ENCODE measurements at regions not wholly inside any gene's neighbourhood (a gene's known extent, or its start where the extent isn't known, plus 50 kb on each side); places are given as distances from the start of the nearest gene placed in this dataset.

GRCh38 chr1:219805191-219805590, 123.2 kb downstream of the SLC30A10 start:
- no peak overlapping the region for H3K27ac ChIP-seq (ENCODE audit: insufficient read depth, low read length)
- no peak overlapping the region for H3K9ac ChIP-seq (ENCODE audit: insufficient read depth, low read length)
- no peaks in the 10 kb centered on the region for H3K9me3 ChIP-seq (ENCODE audit: control insufficient read depth, insufficient read depth, low read depth, low read length)
- H4K20me1 ChIP-seq (ENCODE audit: control insufficient read depth, extremely low read depth, insufficient read depth, low read length), result no peaks in the 10 kb centered on the region
- H3K4me2 ChIP-seq (ENCODE audit: extremely low read depth, insufficient read depth, low read length), result no peak overlapping the region
- H3K4me1 ChIP-seq (ENCODE audit: control insufficient read depth, extremely low read depth, insufficient read depth, low read length), result peaks cover 4% of the 10 kb centered on the region
- no peak overlapping the region for H2AFZ ChIP-seq (ENCODE audit: low read length)
- TF ChIP-seq EZH2 (IDR thresholded peaks at IDR 0.05; ENCODE audit: low read length, missing control alignments) (no peak), CTCF (conservative IDR thresholded peaks at IDR 0.05 in 1 of 2, IDR thresholded peaks at IDR 0.05 in 1 of 2; ENCODE audit: low read depth in 1 of 2, low read length in 2 of 2) (no peak)
- H3K27me3 ChIP-seq (ENCODE audit: control insufficient read depth, insufficient read depth, low read length), result no peaks in the 10 kb centered on the region
- no peak for DNase-seq (ENCODE audit: low read depth in 2 of 2)
- no peaks in the 10 kb centered on the region for H3K36me3 ChIP-seq (ENCODE audit: control insufficient read depth, insufficient read depth, low read length)
- H3K79me2 ChIP-seq (ENCODE audit: control insufficient read depth, insufficient read depth, low read length), result no peaks in the 10 kb centered on the region
- no peak overlapping the region for H3K4me3 ChIP-seq (replicated peaks in 1 of 4; ENCODE audit: control extremely low read depth in 1 of 4, insufficient read depth in 1 of 4, low read depth in 3 of 4, low read length in 4 of 4)

- Histone ChIP-seq H3K79me2 (ENCODE audit: control insufficient read depth, insufficient read depth, low read length) (no peaks in the 10 kb centered on the region), H3K4me1 (ENCODE audit: control insufficient read depth, extremely low read depth, insufficient read depth, low read length) (peaks cover 4% of the 10 kb centered on the region), H2AFZ (ENCODE audit: low read length) (no peak overlapping the region), H3K4me3 (replicated peaks in 1 of 4; ENCODE audit: control extremely low read depth in 1 of 4, insufficient read depth in 1 of 4, low read depth in 3 of 4, low read length in 4 of 4) (no peak overlapping the region), H4K20me1 (ENCODE audit: control insufficient read depth, extremely low read depth, insufficient read depth, low read length) (no peaks in the 10 kb centered on the region), H3K4me2 (ENCODE audit: extremely low read depth, insufficient read depth, low read length) (no peak overlapping the region), H3K36me3 (ENCODE audit: control insufficient read depth, insufficient read depth, low read length) (no peaks in the 10 kb centered on the region), H3K9me3 (ENCODE audit: control insufficient read depth, insufficient read depth, low read depth, low read length) (no peaks in the 10 kb centered on the region), H3K9ac (ENCODE audit: insufficient read depth, low read length) (no peak overlapping the region), H3K27ac (ENCODE audit: insufficient read depth, low read length) (no peak overlapping the region), H3K27me3 (ENCODE audit: control insufficient read depth, insufficient read depth, low read length) (no peaks in the 10 kb centered on the region)
- TF ChIP-seq EZH2 (IDR thresholded peaks at IDR 0.05; ENCODE audit: low read length, missing control alignments), result no peak
- no peak for TF ChIP-seq CTCF (conservative IDR thresholded peaks at IDR 0.05 in 1 of 2, IDR thresholded peaks at IDR 0.05 in 1 of 2; ENCODE audit: low read depth in 1 of 2, low read length in 2 of 2)
- DNase-seq (ENCODE audit: low read depth in 2 of 2), result no peak
Observed at GRCh38 chr1:219801156-219801820, 127.1 kb downstream of the SLC30A10 start.

- no peaks in the 10 kb centered on the region for H3K27me3 ChIP-seq (ENCODE audit: control insufficient read depth, insufficient read depth, low read length)
- no peaks in the 10 kb centered on the region for H3K9me3 ChIP-seq (ENCODE audit: control insufficient read depth, insufficient read depth, low read depth, low read length)
- H3K4me2 ChIP-seq (ENCODE audit: extremely low read depth, insufficient read depth, low read length), result peak overlapping the region; percentile 17
- peaks cover 4% of the 10 kb centered on the region for H3K4me1 ChIP-seq (ENCODE audit: control insufficient read depth, extremely low read depth, insufficient read depth, low read length)
- H3K79me2 ChIP-seq (ENCODE audit: control insufficient read depth, insufficient read depth, low read length), result no peaks in the 10 kb centered on the region
- no peak overlapping the region for H3K9ac ChIP-seq (ENCODE audit: insufficient read depth, low read length)
- no peak overlapping the region for H2AFZ ChIP-seq (ENCODE audit: low read length)
- TF ChIP-seq EZH2 (IDR thresholded peaks at IDR 0.05; ENCODE audit: low read length, missing control alignments) (no peak), CTCF (conservative IDR thresholded peaks at IDR 0.05 in 1 of 2, IDR thresholded peaks at IDR 0.05 in 1 of 2; ENCODE audit: low read depth in 1 of 2, low read length in 2 of 2) (no peak)
- H3K4me3 ChIP-seq (replicated peaks in 1 of 4; ENCODE audit: control extremely low read depth in 1 of 4, insufficient read depth in 1 of 4, low read depth in 3 of 4, low read length in 4 of 4), result no peak overlapping the region
- H3K36me3 ChIP-seq (ENCODE audit: control insufficient read depth, insufficient read depth, low read length), result no peaks in the 10 kb centered on the region
- no peaks in the 10 kb centered on the region for H4K20me1 ChIP-seq (ENCODE audit: control insufficient read depth, extremely low read depth, insufficient read depth, low read length)
- peak overlapping the region; percentile 26 for H3K27ac ChIP-seq (ENCODE audit: insufficient read depth, low read length)
- peak; percentile 74 to 80 for DNase-seq (ENCODE audit: low read depth in 2 of 2)
Observed at GRCh38 chr1:219798283-219799030, 129.9 kb downstream of the SLC30A10 start.
